Heart left ventricle (tissue), 13 donors: ENCODE measurements at regions not wholly inside any gene's neighbourhood (a gene's known extent, or its start where the extent isn't known, plus 50 kb on each side); places are given as distances from the start of the nearest gene placed in this dataset.

ENCODE experiments used
- POLR2A ChIP-seq, 2 donors: fragments of 450-650 bp; IDR thresholded peaks; one replicate each; pipeline ENCODE4 v1.6.1; 2017; ENCODE audit warnings: antibody characterized with exemption in 2 of 2, mild to moderate bottlenecking in 2 of 2, moderate library complexity in 2 of 2
- TF ChIP-seq, protein P1 (sequence below), 12 donors: fragments of 200-600 bp; sonication (generic) in 4 of 12; IDR thresholded peaks; one replicate each; pipeline versions ENCODE4 v1.5.0 to v1.8.0; 2018 to 2022; ENCODE audit warnings: antibody characterized with exemption in 12 of 12, mild to moderate bottlenecking in 5 of 12
- donor health status: ischemic (EF 13 %, LVEDD 7.1; RV severe dilation, severe dysfunction).
- donor health status: DM: no; HTN: yes; CAD: no.
- donor health status: DM: no; HTN: no; CAD: no.
- donor health status: ischemic (EF 25% LVEDD 6.9; RV normal size, moderate dysfunction).
- donor health status: ischemic (EF 25% LVEDD 5.7; RV mildly dilated, moderate dysfunction).
- donor health status: ischemic (EF 35%, LVEDD 5.7; RV mildly dilated, moderate dysfunction).
- donor health status: nonischemic (EF 11% LVEDD 7.7; RV severe dilation, severe dysfunction).
- donor health status: DM: yes; HTN: yes; CAD: no.
- donor health status: PGD.
- donor health status: ischemic (EF 29% LVEDD 5.4; RV normal size, mild dysfunction).
- donor health status: nonischemic (EF 23%, LVEDD 6.1; RV moderate dilation, normal function).

GRCh38 chr2:41434991-41435390 lies 612.8 kb upstream of the PKDCC start:
- TF ChIP-seq, protein P1, sequence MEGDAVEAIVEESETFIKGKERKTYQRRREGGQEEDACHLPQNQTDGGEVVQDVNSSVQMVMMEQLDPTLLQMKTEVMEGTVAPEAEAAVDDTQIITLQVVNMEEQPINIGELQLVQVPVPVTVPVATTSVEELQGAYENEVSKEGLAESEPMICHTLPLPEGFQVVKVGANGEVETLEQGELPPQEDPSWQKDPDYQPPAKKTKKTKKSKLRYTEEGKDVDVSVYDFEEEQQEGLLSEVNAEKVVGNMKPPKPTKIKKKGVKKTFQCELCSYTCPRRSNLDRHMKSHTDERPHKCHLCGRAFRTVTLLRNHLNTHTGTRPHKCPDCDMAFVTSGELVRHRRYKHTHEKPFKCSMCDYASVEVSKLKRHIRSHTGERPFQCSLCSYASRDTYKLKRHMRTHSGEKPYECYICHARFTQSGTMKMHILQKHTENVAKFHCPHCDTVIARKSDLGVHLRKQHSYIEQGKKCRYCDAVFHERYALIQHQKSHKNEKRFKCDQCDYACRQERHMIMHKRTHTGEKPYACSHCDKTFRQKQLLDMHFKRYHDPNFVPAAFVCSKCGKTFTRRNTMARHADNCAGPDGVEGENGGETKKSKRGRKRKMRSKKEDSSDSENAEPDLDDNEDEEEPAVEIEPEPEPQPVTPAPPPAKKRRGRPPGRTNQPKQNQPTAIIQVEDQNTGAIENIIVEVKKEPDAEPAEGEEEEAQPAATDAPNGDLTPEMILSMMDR (IDR thresholded peaks at IDR 0.05): no peak
- TF ChIP-seq POLR2A (IDR thresholded peaks at IDR 0.05): no peak
